ENCODE measurements at regions not wholly inside any gene's neighbourhood (a gene's known extent, or its start where the extent isn't known, plus 50 kb on each side); places are given as distances from the start of the nearest gene placed in this dataset.

- CTCF ChIA-PET, result interaction anchor here (0.9 kb wide), 1 partner anchor 12 kb away, joined by 3 read pairs; no protein-coding TSS in a partner anchor
- intact Hi-C loops (cut with micrococcal nuclease; ENCODE audit: unreplicated experiment) (no loop called here), in situ Hi-C loops (cut with MboI) (no loop called here)
- SMC1A ChIA-PET (ENCODE audit: uncharacterized antibody, unreplicated experiment), result interaction anchor here (1.0 kb wide), 1 partner anchor 284 kb away, joined by 3 read pairs; no protein-coding TSS in a partner anchor
- no peaks in the 10 kb centered on the region for H3K36me3 ChIP-seq (ENCODE audit: control insufficient read depth in 2 of 2, insufficient read depth in 2 of 2, low read length in 1 of 2)
- POLR2A ChIA-PET, result no interaction called here
- no peaks in the 10 kb centered on the region for H3K27me3 ChIP-seq (replicated peaks in 1 of 2; ENCODE audit: control insufficient read depth in 2 of 2, insufficient read depth in 2 of 2, low read length in 1 of 2)
- TF ChIP-seq ATF3 (IDR thresholded peaks at IDR 0.05; ENCODE audit: borderline replicate concordance, extremely low read depth, low read depth, low read length), result no peak
- no peak for TF ChIP-seq FOXK2 (IDR thresholded peaks at IDR 0.05)
- no peak for TF ChIP-seq E2F4 (IDR thresholded peaks at IDR 0.05; ENCODE audit: low read depth, low read length)
- TF ChIP-seq NR2C1 (IDR thresholded peaks at IDR 0.05), result no peak
- no peak for TF ChIP-seq ZZZ3 (IDR thresholded peaks at IDR 0.05; ENCODE audit: control insufficient read depth, insufficient read length, low read depth)
- no peak for TF ChIP-seq CREM (IDR thresholded peaks at IDR 0.05; ENCODE audit: low read depth)
- no peak overlapping the region for H3K9ac ChIP-seq (ENCODE audit: control insufficient read depth, insufficient read depth, low read length)
- H3K4me1 ChIP-seq (ENCODE audit: control insufficient read depth, insufficient read depth, low read length), result no peaks in the 10 kb centered on the region
- H3K27ac ChIP-seq (ENCODE audit: control insufficient read depth, insufficient read depth), result no peak overlapping the region
- no peak overlapping the region for H2AFZ ChIP-seq (ENCODE audit: control insufficient read depth, low read depth, low read length)
- DNase-seq (ENCODE audit: low read depth, low spot score), result no peak
- no TSS peak for BruUV-seq (replicated peaks)
- H3K4me2 ChIP-seq (ENCODE audit: control insufficient read depth, insufficient read depth), result no peak overlapping the region
- H3K79me2 ChIP-seq (ENCODE audit: control insufficient read depth, insufficient read depth, low read length), result no peaks in the 10 kb centered on the region
- FAIRE-seq, result no peak
- no peak for ATAC-seq
- RAD21 ChIA-PET (ENCODE audit: unreplicated experiment), result no interaction called here
- no peaks in the 10 kb centered on the region for H4K20me1 ChIP-seq (ENCODE audit: control insufficient read depth, insufficient read depth)
- H3K9me3 ChIP-seq (replicated peaks; ENCODE audit: control insufficient read depth, insufficient read depth, low read length), result no peaks in the 10 kb centered on the region; the same call in 2 of the 3 replicates
- H3K4me3 ChIP-seq, result no peak overlapping the region
Measured at GRCh38 chr2:126494593-126494992, 161.4 kb upstream of the GYPC start.

- FAIRE-seq (no peak), DNase-seq (ENCODE audit: low read depth, low spot score) (no peak), ATAC-seq (no peak)
- no peak overlapping the region for H3K4me2 ChIP-seq (ENCODE audit: control insufficient read depth, insufficient read depth)
- H3K9me3 ChIP-seq (replicated peaks; ENCODE audit: control insufficient read depth, insufficient read depth, low read length), result no peaks in the 10 kb centered on the region; the same call in 2 of the 3 replicates
- no peak overlapping the region for H3K27ac ChIP-seq (ENCODE audit: control insufficient read depth, insufficient read depth)
- H3K27me3 ChIP-seq (replicated peaks in 1 of 2; ENCODE audit: control insufficient read depth in 2 of 2, insufficient read depth in 2 of 2, low read length in 1 of 2), result no peaks in the 10 kb centered on the region
- in situ Hi-C loops (cut with MboI) (no loop called here), intact Hi-C loops (cut with micrococcal nuclease; ENCODE audit: unreplicated experiment) (no loop called here)
- H4K20me1 ChIP-seq (ENCODE audit: control insufficient read depth, insufficient read depth), result no peaks in the 10 kb centered on the region
- CTCF ChIA-PET, result interaction anchor here (0.9 kb wide), 1 partner anchor 12 kb away, joined by 3 read pairs; no protein-coding TSS in a partner anchor
- 98% methylated on average over 2 of the region's 2 CpGs for WGBS (ENCODE audit: insufficient coverage, insufficient replicate concordance, low lambda C conversion rate, missing lambda C conversion rate)
- no peak overlapping the region for H3K4me3 ChIP-seq
- no peaks in the 10 kb centered on the region for H3K36me3 ChIP-seq (ENCODE audit: control insufficient read depth in 2 of 2, insufficient read depth in 2 of 2, low read length in 1 of 2)
- RAD21 ChIA-PET (ENCODE audit: unreplicated experiment), result no interaction called here
- POLR2A ChIA-PET, result no interaction called here
- no peak overlapping the region for H3K9ac ChIP-seq (ENCODE audit: control insufficient read depth, insufficient read depth, low read length)
- BruUV-seq (replicated peaks), result no TSS peak
- no peak overlapping the region for H2AFZ ChIP-seq (ENCODE audit: control insufficient read depth, low read depth, low read length)
- SMC1A ChIA-PET (ENCODE audit: uncharacterized antibody, unreplicated experiment), result interaction anchor here (1.0 kb wide), 1 partner anchor 284 kb away, joined by 3 read pairs; no protein-coding TSS in a partner anchor
- no peaks in the 10 kb centered on the region for H3K4me1 ChIP-seq (ENCODE audit: control insufficient read depth, insufficient read depth, low read length)
- no peaks in the 10 kb centered on the region for H3K79me2 ChIP-seq (ENCODE audit: control insufficient read depth, insufficient read depth, low read length)
- TF ChIP-seq, protein P1, sequence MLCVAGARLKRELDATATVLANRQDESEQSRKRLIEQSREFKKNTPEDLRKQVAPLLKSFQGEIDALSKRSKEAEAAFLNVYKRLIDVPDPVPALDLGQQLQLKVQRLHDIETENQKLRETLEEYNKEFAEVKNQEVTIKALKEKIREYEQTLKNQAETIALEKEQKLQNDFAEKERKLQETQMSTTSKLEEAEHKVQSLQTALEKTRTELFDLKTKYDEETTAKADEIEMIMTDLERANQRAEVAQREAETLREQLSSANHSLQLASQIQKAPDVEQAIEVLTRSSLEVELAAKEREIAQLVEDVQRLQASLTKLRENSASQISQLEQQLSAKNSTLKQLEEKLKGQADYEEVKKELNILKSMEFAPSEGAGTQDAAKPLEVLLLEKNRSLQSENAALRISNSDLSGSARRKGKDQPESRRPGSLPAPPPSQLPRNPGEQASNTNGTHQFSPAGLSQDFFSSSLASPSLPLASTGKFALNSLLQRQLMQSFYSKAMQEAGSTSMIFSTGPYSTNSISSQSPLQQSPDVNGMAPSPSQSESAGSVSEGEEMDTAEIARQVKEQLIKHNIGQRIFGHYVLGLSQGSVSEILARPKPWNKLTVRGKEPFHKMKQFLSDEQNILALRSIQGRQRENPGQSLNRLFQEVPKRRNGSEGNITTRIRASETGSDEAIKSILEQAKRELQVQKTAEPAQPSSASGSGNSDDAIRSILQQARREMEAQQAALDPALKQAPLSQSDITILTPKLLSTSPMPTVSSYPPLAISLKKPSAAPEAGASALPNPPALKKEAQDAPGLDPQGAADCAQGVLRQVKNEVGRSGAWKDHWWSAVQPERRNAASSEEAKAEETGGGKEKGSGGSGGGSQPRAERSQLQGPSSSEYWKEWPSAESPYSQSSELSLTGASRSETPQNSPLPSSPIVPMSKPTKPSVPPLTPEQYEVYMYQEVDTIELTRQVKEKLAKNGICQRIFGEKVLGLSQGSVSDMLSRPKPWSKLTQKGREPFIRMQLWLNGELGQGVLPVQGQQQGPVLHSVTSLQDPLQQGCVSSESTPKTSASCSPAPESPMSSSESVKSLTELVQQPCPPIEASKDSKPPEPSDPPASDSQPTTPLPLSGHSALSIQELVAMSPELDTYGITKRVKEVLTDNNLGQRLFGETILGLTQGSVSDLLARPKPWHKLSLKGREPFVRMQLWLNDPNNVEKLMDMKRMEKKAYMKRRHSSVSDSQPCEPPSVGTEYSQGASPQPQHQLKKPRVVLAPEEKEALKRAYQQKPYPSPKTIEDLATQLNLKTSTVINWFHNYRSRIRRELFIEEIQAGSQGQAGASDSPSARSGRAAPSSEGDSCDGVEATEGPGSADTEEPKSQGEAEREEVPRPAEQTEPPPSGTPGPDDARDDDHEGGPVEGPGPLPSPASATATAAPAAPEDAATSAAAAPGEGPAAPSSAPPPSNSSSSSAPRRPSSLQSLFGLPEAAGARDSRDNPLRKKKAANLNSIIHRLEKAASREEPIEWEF (IDR thresholded peaks at IDR 0.05; ENCODE audit: insufficient replicate concordance, low read depth, low read length), result no peak
- TF ChIP-seq, protein P2, sequence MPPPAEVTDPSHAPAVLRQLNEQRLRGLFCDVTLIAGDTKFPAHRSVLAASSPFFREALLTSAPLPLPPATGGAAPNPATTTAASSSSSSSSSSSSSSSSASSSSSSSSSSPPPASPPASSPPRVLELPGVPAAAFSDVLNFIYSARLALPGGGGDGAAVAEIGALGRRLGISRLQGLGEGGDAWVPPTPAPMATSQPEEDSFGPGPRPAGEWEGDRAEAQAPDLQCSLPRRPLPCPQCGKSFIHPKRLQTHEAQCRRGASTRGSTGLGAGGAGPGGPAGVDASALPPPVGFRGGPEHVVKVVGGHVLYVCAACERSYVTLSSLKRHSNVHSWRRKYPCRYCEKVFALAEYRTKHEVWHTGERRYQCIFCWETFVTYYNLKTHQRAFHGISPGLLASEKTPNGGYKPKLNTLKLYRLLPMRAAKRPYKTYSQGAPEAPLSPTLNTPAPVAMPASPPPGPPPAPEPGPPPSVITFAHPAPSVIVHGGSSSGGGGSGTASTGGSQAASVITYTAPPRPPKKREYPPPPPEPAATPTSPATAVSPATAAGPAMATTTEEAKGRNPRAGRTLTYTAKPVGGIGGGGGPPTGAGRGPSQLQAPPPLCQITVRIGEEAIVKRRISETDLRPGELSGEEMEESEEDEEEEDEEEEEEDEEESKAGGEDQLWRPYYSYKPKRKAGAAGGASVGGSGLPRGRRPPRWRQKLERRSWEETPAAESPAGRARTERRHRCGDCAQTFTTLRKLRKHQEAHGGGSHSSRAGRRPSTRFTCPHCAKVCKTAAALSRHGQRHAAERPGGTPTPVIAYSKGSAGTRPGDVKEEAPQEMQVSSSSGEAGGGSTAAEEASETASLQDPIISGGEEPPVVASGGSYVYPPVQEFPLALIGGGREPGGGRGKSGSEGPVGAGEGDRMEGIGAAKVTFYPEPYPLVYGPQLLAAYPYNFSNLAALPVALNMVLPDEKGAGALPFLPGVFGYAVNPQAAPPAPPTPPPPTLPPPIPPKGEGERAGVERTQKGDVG (CRISPR knock-in tag; IDR thresholded peaks at IDR 0.05), result no peak
Measured at GRCh38 chr2:126495189-126495588, 160.8 kb upstream of the GYPC start.

Measured in GM12878 (cell line).